ENCODE measurements at regions not wholly inside any gene's neighbourhood (a gene's known extent, or its start where the extent isn't known, plus 50 kb on each side); places are given as distances from the start of the nearest gene placed in this dataset.
"Not testable (repeated sequence)": the region's sequence is repeated elsewhere in the genome, so short reads cannot be mapped to it uniquely, and the experiment has no call there.

GRCh38 chr3:145678401-145678800 lies 482.6 kb downstream of the PLOD2 start:
- H3K9ac ChIP-seq (ENCODE audit: insufficient read depth, low read length): no peak overlapping the region
- H3K79me2 ChIP-seq (ENCODE audit: control insufficient read depth, insufficient read depth, low read length): no peaks in the 10 kb centered on the region
- H2AFZ ChIP-seq (ENCODE audit: low read length): no peak overlapping the region
- no peaks in the 10 kb centered on the region for H3K4me1 ChIP-seq (ENCODE audit: control insufficient read depth, extremely low read depth, insufficient read depth, low read length)
- no peak overlapping the region for H3K4me3 ChIP-seq (replicated peaks in 1 of 4; ENCODE audit: control extremely low read depth in 1 of 4, insufficient read depth in 1 of 4, low read depth in 3 of 4, low read length in 4 of 4)
- no peaks in the 10 kb centered on the region for H4K20me1 ChIP-seq (ENCODE audit: control insufficient read depth, extremely low read depth, insufficient read depth, low read length)
- peak in 1 of 2 donors; percentile 58 for DNase-seq (ENCODE audit: low read depth in 2 of 2)
- no peaks in the 10 kb centered on the region for H3K27me3 ChIP-seq (ENCODE audit: control insufficient read depth, insufficient read depth, low read length)
- TF ChIP-seq, protein P1, sequence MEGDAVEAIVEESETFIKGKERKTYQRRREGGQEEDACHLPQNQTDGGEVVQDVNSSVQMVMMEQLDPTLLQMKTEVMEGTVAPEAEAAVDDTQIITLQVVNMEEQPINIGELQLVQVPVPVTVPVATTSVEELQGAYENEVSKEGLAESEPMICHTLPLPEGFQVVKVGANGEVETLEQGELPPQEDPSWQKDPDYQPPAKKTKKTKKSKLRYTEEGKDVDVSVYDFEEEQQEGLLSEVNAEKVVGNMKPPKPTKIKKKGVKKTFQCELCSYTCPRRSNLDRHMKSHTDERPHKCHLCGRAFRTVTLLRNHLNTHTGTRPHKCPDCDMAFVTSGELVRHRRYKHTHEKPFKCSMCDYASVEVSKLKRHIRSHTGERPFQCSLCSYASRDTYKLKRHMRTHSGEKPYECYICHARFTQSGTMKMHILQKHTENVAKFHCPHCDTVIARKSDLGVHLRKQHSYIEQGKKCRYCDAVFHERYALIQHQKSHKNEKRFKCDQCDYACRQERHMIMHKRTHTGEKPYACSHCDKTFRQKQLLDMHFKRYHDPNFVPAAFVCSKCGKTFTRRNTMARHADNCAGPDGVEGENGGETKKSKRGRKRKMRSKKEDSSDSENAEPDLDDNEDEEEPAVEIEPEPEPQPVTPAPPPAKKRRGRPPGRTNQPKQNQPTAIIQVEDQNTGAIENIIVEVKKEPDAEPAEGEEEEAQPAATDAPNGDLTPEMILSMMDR (conservative IDR thresholded peaks at IDR 0.05 in 1 of 2, IDR thresholded peaks at IDR 0.05 in 1 of 2; ENCODE audit: low read depth in 1 of 2, low read length in 2 of 2): no peak
- TF ChIP-seq EZH2 (IDR thresholded peaks at IDR 0.05; ENCODE audit: low read length, missing control alignments): no peak
- H3K36me3 ChIP-seq (ENCODE audit: control insufficient read depth, insufficient read depth, low read length): no peaks in the 10 kb centered on the region
- H3K9me3 ChIP-seq (ENCODE audit: control insufficient read depth, insufficient read depth, low read depth, low read length): no peaks in the 10 kb centered on the region
- no peak overlapping the region for H3K27ac ChIP-seq (ENCODE audit: insufficient read depth, low read length)
- H3K4me2 ChIP-seq (ENCODE audit: extremely low read depth, insufficient read depth, low read length): no peak overlapping the region

GRCh38 chr3:145681181-145681580 lies 479.8 kb downstream of the PLOD2 start:
- H3K9me3 ChIP-seq (ENCODE audit: control insufficient read depth, insufficient read depth, low read depth, low read length): no peaks in the 10 kb centered on the region
- no peak overlapping the region for H2AFZ ChIP-seq (ENCODE audit: low read length)
- no peak overlapping the region for H3K4me2 ChIP-seq (ENCODE audit: extremely low read depth, insufficient read depth, low read length)
- H3K27me3 ChIP-seq (ENCODE audit: control insufficient read depth, insufficient read depth, low read length): no peaks in the 10 kb centered on the region
- H3K4me3 ChIP-seq (replicated peaks in 1 of 4; ENCODE audit: control extremely low read depth in 1 of 4, insufficient read depth in 1 of 4, low read depth in 3 of 4, low read length in 4 of 4): no peak overlapping the region
- H3K79me2 ChIP-seq (ENCODE audit: control insufficient read depth, insufficient read depth, low read length): no peaks in the 10 kb centered on the region
- H3K27ac ChIP-seq (ENCODE audit: insufficient read depth, low read length): no peak overlapping the region
- DNase-seq (ENCODE audit: low read depth in 2 of 2): no peak
- no peaks in the 10 kb centered on the region for H3K4me1 ChIP-seq (ENCODE audit: control insufficient read depth, extremely low read depth, insufficient read depth, low read length)
- no peaks in the 10 kb centered on the region for H3K36me3 ChIP-seq (ENCODE audit: control insufficient read depth, insufficient read depth, low read length)
- H4K20me1 ChIP-seq (ENCODE audit: control insufficient read depth, extremely low read depth, insufficient read depth, low read length): no peaks in the 10 kb centered on the region
- no peak for TF ChIP-seq EZH2 (IDR thresholded peaks at IDR 0.05; ENCODE audit: low read length, missing control alignments)
- TF ChIP-seq, protein P1 (conservative IDR thresholded peaks at IDR 0.05 in 1 of 2, IDR thresholded peaks at IDR 0.05 in 1 of 2; ENCODE audit: low read depth in 1 of 2, low read length in 2 of 2): no peak
- H3K9ac ChIP-seq (ENCODE audit: insufficient read depth, low read length): no peak overlapping the region

GRCh38 chr3:145687978-145688377 lies 473.0 kb downstream of the PLOD2 start:
- H3K79me2 ChIP-seq (ENCODE audit: control insufficient read depth, insufficient read depth, low read length); DNase-seq (ENCODE audit: low read depth in 2 of 2): not testable (repeated sequence)

More at GRCh38 chr3:145687978-145688377, 473.0 kb downstream of the PLOD2 start:
- not testable (repeated sequence) for H2AFZ ChIP-seq (ENCODE audit: low read length); H3K27me3 ChIP-seq (ENCODE audit: control insufficient read depth, insufficient read depth, low read length); H3K4me1 ChIP-seq (ENCODE audit: control insufficient read depth, extremely low read depth, insufficient read depth, low read length); H3K9me3 ChIP-seq (ENCODE audit: control insufficient read depth, insufficient read depth, low read depth, low read length); H3K9ac ChIP-seq (ENCODE audit: insufficient read depth, low read length); H3K36me3 ChIP-seq (ENCODE audit: control insufficient read depth, insufficient read depth, low read length); H4K20me1 ChIP-seq (ENCODE audit: control insufficient read depth, extremely low read depth, insufficient read depth, low read length); H3K4me2 ChIP-seq (ENCODE audit: extremely low read depth, insufficient read depth, low read length); H3K27ac ChIP-seq (ENCODE audit: insufficient read depth, low read length); H3K4me3 ChIP-seq (replicated peaks in 1 of 4; ENCODE audit: control extremely low read depth in 1 of 4, insufficient read depth in 1 of 4, low read depth in 3 of 4, low read length in 4 of 4)
